Right atrium auricular region (tissue), 2 donors: ENCODE measurements at regions not wholly inside any gene's neighbourhood (a gene's known extent, or its start where the extent isn't known, plus 50 kb on each side); places are given as distances from the start of the nearest gene placed in this dataset.
"Not testable (repeated sequence)": the region's sequence is repeated elsewhere in the genome, so short reads cannot be mapped to it uniquely, and the experiment has no call there.

Experiments used
- DNase-seq: peaks from one replicate; pipeline ENCODE4 v3.0.0-alpha.2; 2019; ENCODE audit warnings: low spot score
- H3K27ac ChIP-seq, 2 donors: fragments of 200-600 bp; sonication (generic); 1 replicate in 1 of 2; 2 replicates in 1 of 2; pipeline ENCODE4 v1.5.1; 2016 to 2019
- H3K27me3 ChIP-seq, 2 donors: fragments of 200-600 bp; sonication (generic); one replicate each; pipeline versions ENCODE4 v1.5.1 to v1.6.0; 2017 to 2019
- H3K36me3 ChIP-seq: fragments of 200-600 bp; sonication (generic); one replicate; pipeline ENCODE4 v1.5.1; 2016
- H3K4me1 ChIP-seq, 2 donors: fragments of 200-600 bp; sonication (generic); one replicate each; pipeline versions ENCODE4 v1.5.1 to v1.6.0; 2017 to 2019
- H3K4me3 ChIP-seq, 2 donors: fragments of 200-600 bp; sonication (generic); 1 replicate in 1 of 2; 2 replicates in 1 of 2; pipeline ENCODE4 v1.5.1; 2017 to 2019; ENCODE audit warnings: mild to moderate bottlenecking in 1 of 2, moderate library complexity in 1 of 2
- H3K9me3 ChIP-seq, 2 donors: fragments of 200-600 bp; sonication (generic); one replicate each; pipeline ENCODE4 v1.5.1; 2019
- CTCF ChIP-seq, 2 donors: fragments of 200-600 bp; sonication (generic); IDR thresholded peaks; one replicate each; pipeline ENCODE4 v1.5.1; 2019; ENCODE audit warnings: antibody characterized with exemption in 2 of 2

GRCh38 chr12:75856235-75856634, 175.3 kb downstream of the PHLDA1 start:
- H3K36me3 ChIP-seq: no peaks in the 10 kb centered on the region
- H3K27ac ChIP-seq: no peak overlapping the region
- no peak overlapping the region for H3K4me3 ChIP-seq
- no peaks in the 10 kb centered on the region for H3K9me3 ChIP-seq
- DNase-seq: no peak
- no peaks in the 10 kb centered on the region for H3K4me1 ChIP-seq
- H3K27me3 ChIP-seq: no peaks in the 10 kb centered on the region
- no peak for TF ChIP-seq CTCF (IDR thresholded peaks at IDR 0.05)

- no peak overlapping the region for H3K27ac ChIP-seq
Measured at GRCh38 chr12:75855360-75855759, 176.2 kb downstream of the PHLDA1 start.

GRCh38 chr12:75854681-75855309, 176.8 kb downstream of the PHLDA1 start:
- H3K27me3 ChIP-seq: no peaks in the 10 kb centered on the region
- no peak for TF ChIP-seq CTCF (IDR thresholded peaks at IDR 0.05)
- DNase-seq: no peak
- no peak overlapping the region for H3K27ac ChIP-seq
- H3K36me3 ChIP-seq: no peaks in the 10 kb centered on the region
- no peak overlapping the region for H3K4me3 ChIP-seq
- no peaks in the 10 kb centered on the region for H3K9me3 ChIP-seq
- H3K4me1 ChIP-seq: no peaks in the 10 kb centered on the region

More at GRCh38 chr12:75855360-75855759, 176.2 kb downstream of the PHLDA1 start:
- Histone ChIP-seq H3K9me3 (no peaks in the 10 kb centered on the region), H3K27me3 (no peaks in the 10 kb centered on the region), H3K4me1 (no peaks in the 10 kb centered on the region), H3K4me3 (no peak overlapping the region), H3K36me3 (no peaks in the 10 kb centered on the region)
- no peak for TF ChIP-seq CTCF (IDR thresholded peaks at IDR 0.05)
- no peak for DNase-seq

- H3K9me3 ChIP-seq, DNase-seq, H3K27me3 ChIP-seq, H3K36me3 ChIP-seq, H3K27ac ChIP-seq, H3K4me3 ChIP-seq, H3K4me1 ChIP-seq: not testable (repeated sequence)
Measured at GRCh38 chr12:75854137-75854536, 177.4 kb downstream of the PHLDA1 start.

- Histone ChIP-seq H3K4me3 (no peak overlapping the region), H3K27ac (no peak overlapping the region), H3K27me3 (no peaks in the 10 kb centered on the region), H3K4me1 (peaks cover 0 to 5% of the 10 kb centered on the region in 2 donors), H3K9me3 (no peaks in the 10 kb centered on the region), H3K36me3 (no peaks in the 10 kb centered on the region)
- no peak for DNase-seq
- TF ChIP-seq CTCF (IDR thresholded peaks at IDR 0.05): no peak
Measured at GRCh38 chr12:75853626-75854025, 177.9 kb downstream of the PHLDA1 start.

- no peak for TF ChIP-seq CTCF (IDR thresholded peaks at IDR 0.05)
- no peaks in the 10 kb centered on the region for H3K27me3 ChIP-seq
- DNase-seq: no peak
- H3K27ac ChIP-seq: no peak overlapping the region
- no peak overlapping the region for H3K4me3 ChIP-seq
- peaks cover 0 to 7% of the 10 kb centered on the region in 2 donors for H3K4me1 ChIP-seq
- no peaks in the 10 kb centered on the region for H3K36me3 ChIP-seq
- H3K9me3 ChIP-seq: no peaks in the 10 kb centered on the region
Measured at GRCh38 chr12:75852956-75853355, 178.6 kb downstream of the PHLDA1 start.
